A549 (cell line): ENCODE measurements at regions not wholly inside any gene's neighbourhood (a gene's known extent, or its start where the extent isn't known, plus 50 kb on each side); places are given as distances from the start of the nearest gene placed in this dataset.

Experiments used
- CTCF ChIP-seq: fragments of >200 bp; sonication (Bioruptor Twin); formaldehyde crosslinking; IDR thresholded peaks from 3 replicates; pipeline ENCODE4 v1.5.1; 2016
- EP300 ChIP-seq, 2 experiments: fragments of >200 bp; sonication (Bioruptor Twin); formaldehyde crosslinking; IDR thresholded peaks; 2 replicates in 1 of 2; 3 replicates in 1 of 2; pipeline ENCODE4 v1.6.1; 2016 to 2017
- HDAC2 ChIP-seq: fragments of 200-600 bp; sonication (generic); IDR thresholded peaks from 2 replicates; pipeline ENCODE4 v1.6.1; 2016
- NFE2L2 ChIP-seq: fragments of 150-350 bp; conservative IDR thresholded peaks from 2 replicates; pipeline ENCODE4 v1.6.1; 2014; ENCODE audit warnings: low read length
- NR3C1 ChIP-seq: fragments of >200 bp; sonication (Bioruptor Twin); formaldehyde crosslinking; IDR thresholded peaks from 3 replicates; pipeline ENCODE4 v1.6.1; 2017
- POLR2A ChIP-seq: IDR thresholded peaks from 2 replicates; pipeline ENCODE4 v1.6.1; 2012; ENCODE audit warnings: mild to moderate bottlenecking, low read length
- RAD21 ChIP-seq, 2 experiments: fragments of >200 bp in 1 of 2; sonication (Bioruptor Twin) in 1 of 2; formaldehyde crosslinking in 1 of 2; IDR thresholded peaks in 1 of 2; conservative IDR thresholded peaks in 1 of 2; 2 replicates in 1 of 2; 3 replicates in 1 of 2; pipeline ENCODE4 v1.6.1; 2012 to 2018; ENCODE audit warnings: inconsistent platforms in 1 of 2
- RFX5 ChIP-seq: fragments of 450-650 bp; IDR thresholded peaks from 2 replicates; pipeline ENCODE4 v1.7.1; 2014; ENCODE audit warnings: antibody characterized with exemption, mild to moderate bottlenecking, moderate library complexity
- SMC3 ChIP-seq: fragments of >200 bp; sonication (Bioruptor Twin); formaldehyde crosslinking; IDR thresholded peaks from 3 replicates; pipeline ENCODE4 v1.6.1; 2018; ENCODE audit warnings: inconsistent platforms
- USF2 ChIP-seq: fragments of 450-650 bp; IDR thresholded peaks from 2 replicates; pipeline ENCODE4 v1.6.1; 2014; ENCODE audit warnings: antibody characterized with exemption
- TF ChIP-seq, protein P1 (sequence below): IDR thresholded peaks from 2 replicates; pipeline ENCODE4 v1.6.1; 2012

GRCh38 chr3:124584245-124584551 is 146.1 kb upstream of the UMPS start:
- TF ChIP-seq POLR2A, result no peak
- TF ChIP-seq CTCF, result no peak
- TF ChIP-seq EP300 (IDR thresholded peaks at IDR 0.05), result no peak
- no peak for TF ChIP-seq RFX5
- no peak for TF ChIP-seq USF2
- no peak for TF ChIP-seq RAD21 (conservative IDR thresholded peaks at IDR 0.05 in 1 of 2, IDR thresholded peaks at IDR 0.05 in 1 of 2)
- TF ChIP-seq NFE2L2, result no peak
- TF ChIP-seq, protein P1, sequence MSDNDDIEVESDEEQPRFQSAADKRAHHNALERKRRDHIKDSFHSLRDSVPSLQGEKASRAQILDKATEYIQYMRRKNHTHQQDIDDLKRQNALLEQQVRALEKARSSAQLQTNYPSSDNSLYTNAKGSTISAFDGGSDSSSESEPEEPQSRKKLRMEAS, result no peak
- TF ChIP-seq SMC3, result no peak
- TF ChIP-seq NR3C1, result no peak
- no peak for TF ChIP-seq HDAC2
